ENCODE measurements at regions not wholly inside any gene's neighbourhood (a gene's known extent, or its start where the extent isn't known, plus 50 kb on each side); places are given as distances from the start of the nearest gene placed in this dataset.

DNA sequence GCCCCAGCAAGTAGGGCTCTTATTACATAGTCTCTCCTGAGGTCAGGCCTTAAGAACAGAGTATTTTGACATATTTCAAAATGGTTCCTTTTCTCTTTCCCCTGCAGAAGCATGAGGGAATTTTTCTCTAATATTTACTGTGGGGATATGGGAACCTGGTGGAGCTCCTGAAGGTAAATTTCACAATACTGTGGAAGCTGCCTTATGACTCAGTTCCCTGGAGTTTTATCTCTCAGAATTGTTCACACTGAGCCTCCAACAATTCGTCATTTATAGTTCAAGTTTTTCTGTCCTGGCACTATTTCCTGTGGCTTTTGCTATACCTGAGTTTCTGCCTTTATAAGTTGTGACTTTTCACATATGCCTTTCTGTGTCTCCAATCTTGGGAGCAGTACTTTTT, 607.2 kb upstream of the NDST4 start:
- ATAC-seq (no peak), DNase-seq (no peak)
- CTCF ChIA-PET = no interaction called here
- no peak overlapping the region for H3K4me3 Mint-ChIP-seq
- H3K4me1 Mint-ChIP-seq (ENCODE audit: low read depth) = no peaks in the 10 kb centered on the region
- H3K27ac Mint-ChIP-seq = no peak overlapping the region
- H3K27me3 Mint-ChIP-seq (ENCODE audit: low read depth) = no peaks in the 10 kb centered on the region
- H3K36me3 Mint-ChIP-seq (ENCODE audit: low read depth) = no peaks in the 10 kb centered on the region
- POLR2A ChIA-PET = no interaction called here
- peaks cover 4% of the 10 kb centered on the region for H3K9me3 Mint-ChIP-seq (ENCODE audit: insufficient read depth)

DNA sequence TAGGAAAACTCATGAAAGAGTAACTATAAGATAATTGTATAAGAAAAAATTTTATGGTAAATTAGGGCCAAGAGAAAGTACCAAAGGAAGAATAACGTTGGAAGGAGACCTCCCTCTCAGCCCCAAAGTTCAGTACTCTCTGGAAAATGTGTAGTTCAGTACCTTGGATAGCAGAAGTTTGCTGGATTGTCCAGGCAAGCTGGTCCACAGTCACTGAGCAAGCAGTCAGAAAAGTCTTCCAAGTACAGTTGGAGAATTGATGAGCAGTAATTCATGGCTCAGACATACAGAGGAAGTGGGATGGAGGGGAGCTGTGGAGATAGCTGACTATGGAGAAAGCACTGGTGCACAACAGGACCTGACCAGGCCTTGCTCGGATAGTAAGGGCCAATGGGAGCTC, 598.2 kb upstream of the NDST4 start:
- no peaks in the 10 kb centered on the region for H3K27me3 Mint-ChIP-seq (ENCODE audit: low read depth)
- H3K27ac Mint-ChIP-seq = no peak overlapping the region
- ATAC-seq = no peak
- H3K36me3 Mint-ChIP-seq (ENCODE audit: low read depth) = no peaks in the 10 kb centered on the region
- no peaks in the 10 kb centered on the region for H3K4me1 Mint-ChIP-seq (ENCODE audit: low read depth)
- H3K4me3 Mint-ChIP-seq = no peak overlapping the region
- DNase-seq = no peak
- POLR2A ChIA-PET = no interaction called here
- peaks cover 9% of the 10 kb centered on the region for H3K9me3 Mint-ChIP-seq (ENCODE audit: insufficient read depth)
- CTCF ChIA-PET = no interaction called here

DNA sequence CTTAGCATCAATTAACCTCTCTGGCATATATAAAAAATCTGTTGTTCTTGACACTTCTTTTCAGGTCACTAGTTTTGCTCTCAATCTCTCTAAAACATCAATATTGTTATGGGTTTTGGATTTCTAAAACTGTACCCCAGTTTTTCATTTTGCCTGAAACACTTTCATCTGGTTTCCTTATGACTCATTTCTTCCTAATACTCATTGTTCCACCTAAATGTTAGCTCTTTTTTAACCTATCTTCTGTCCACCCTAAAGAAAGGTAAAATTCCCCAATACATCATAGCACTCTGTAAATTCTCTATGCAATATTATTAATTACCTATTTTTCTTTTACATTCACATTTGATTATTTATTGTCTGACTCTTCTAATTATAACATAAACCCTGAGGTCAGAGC, 575.5 kb upstream of the NDST4 start:
- H3K4me3 Mint-ChIP-seq = no peak overlapping the region
- H3K27me3 Mint-ChIP-seq (ENCODE audit: low read depth) = no peaks in the 10 kb centered on the region
- H3K27ac Mint-ChIP-seq = no peak overlapping the region
- no peaks in the 10 kb centered on the region for H3K36me3 Mint-ChIP-seq (ENCODE audit: low read depth)
- ATAC-seq (no peak), DNase-seq (no peak)
- H3K4me1 Mint-ChIP-seq (ENCODE audit: low read depth) = no peaks in the 10 kb centered on the region
- peaks cover under 1% of the 10 kb centered on the region for H3K9me3 Mint-ChIP-seq (ENCODE audit: insufficient read depth)
- POLR2A ChIA-PET = no interaction called here
- CTCF ChIA-PET = no interaction called here

DNA sequence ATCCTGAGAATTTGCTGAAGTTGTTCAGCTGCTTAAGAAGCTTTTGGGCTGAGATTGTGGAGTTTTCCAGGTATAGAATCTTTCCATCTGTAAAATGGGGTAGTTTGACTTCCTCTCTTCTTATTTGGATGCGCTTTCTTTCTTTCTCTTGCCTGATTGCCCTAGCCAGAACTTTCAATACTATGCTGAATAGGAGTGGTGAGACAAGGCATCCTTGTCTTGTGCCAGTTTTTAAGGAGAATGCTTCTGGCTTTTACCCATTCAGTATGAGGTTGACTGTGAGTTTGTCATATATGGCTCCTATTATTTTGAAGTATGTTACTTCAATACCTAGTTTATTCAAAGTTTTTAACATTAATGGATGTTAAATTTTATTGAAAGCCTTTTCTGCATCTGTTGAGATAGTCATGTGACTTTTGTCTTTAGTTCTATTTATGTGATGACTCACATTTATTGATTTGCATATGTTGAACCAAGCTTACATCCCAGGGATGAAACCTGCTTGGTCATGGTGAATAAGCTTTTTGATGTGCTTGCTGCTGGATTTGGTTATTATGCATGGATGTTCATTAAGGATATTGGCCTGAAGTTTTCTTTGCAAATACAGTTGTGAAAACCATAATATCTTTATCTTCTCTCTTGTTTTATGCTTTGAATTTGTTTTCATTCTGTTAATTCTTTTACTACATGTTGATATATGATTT, 573.8 kb upstream of the NDST4 start:
- Mint-ChIP-seq H3K36me3 (ENCODE audit: low read depth) (no peaks in the 10 kb centered on the region), H3K27ac (no peak overlapping the region), H3K27me3 (ENCODE audit: low read depth) (no peaks in the 10 kb centered on the region), H3K4me3 (no peak overlapping the region), H3K4me1 (ENCODE audit: low read depth) (no peaks in the 10 kb centered on the region), H3K9me3 (ENCODE audit: insufficient read depth) (peaks cover 5% of the 10 kb centered on the region)
- CTCF ChIA-PET = no interaction called here
- POLR2A ChIA-PET = no interaction called here
- no peak for DNase-seq
- no peak for ATAC-seq

DNA sequence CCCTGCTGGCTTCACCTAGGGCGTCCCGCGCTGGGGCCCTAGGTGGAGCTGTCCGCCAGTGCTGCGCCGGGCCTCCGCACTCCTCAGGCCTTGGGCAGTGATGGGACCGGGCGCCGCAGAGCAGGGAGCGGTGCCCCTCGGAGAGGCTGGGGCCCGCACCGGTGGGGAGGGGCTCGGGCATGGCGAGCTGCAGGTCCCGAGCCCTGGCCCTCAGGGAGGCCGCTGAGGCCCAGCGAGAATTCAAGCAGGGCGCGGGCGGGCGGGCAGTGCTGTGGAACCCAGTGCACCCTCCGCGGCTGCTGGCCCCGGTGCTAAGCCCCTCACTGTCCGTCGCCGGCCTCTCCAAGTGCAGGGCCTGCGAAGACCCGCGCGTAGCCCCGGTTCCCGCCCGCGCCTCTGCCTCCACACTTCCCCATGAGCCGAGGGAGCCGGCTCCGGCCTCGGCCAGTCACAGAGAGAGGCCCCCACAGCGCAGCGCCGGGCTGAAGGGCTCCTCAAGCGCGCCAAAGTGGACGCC, 565.1 kb upstream of the NDST4 start:
- no peak overlapping the region for H3K27ac Mint-ChIP-seq
- no peak overlapping the region for H3K4me3 Mint-ChIP-seq
- H3K4me1 Mint-ChIP-seq (ENCODE audit: low read depth) = no peaks in the 10 kb centered on the region
- peaks cover under 1% of the 10 kb centered on the region for H3K9me3 Mint-ChIP-seq (ENCODE audit: insufficient read depth)
- POLR2A ChIA-PET = no interaction called here
- no peaks in the 10 kb centered on the region for H3K27me3 Mint-ChIP-seq (ENCODE audit: low read depth)
- H3K36me3 Mint-ChIP-seq (ENCODE audit: low read depth) = no peaks in the 10 kb centered on the region
- CTCF ChIA-PET = no interaction called here
- no peak for ATAC-seq
- no peak for DNase-seq

DNA sequence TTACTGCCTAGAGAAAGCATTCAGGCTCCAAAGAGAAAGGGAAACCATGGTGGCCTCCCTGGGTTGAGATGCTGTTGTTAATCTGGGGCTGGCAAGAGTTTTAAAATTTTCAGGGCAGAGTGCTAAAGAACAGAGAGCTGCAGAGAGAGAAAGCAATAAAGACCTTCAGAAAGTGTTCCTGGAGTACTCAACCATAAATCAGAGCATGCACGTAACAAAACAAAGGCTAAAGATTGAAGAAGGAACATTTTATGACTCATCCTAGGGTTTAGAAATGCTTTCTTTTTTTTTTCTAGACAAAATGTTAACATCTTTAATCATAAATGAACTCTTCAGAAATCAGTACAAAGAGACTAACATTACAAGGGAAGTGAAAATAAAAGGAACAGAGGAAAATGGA, 562.3 kb upstream of the NDST4 start:
- no peaks in the 10 kb centered on the region for H3K27me3 Mint-ChIP-seq (ENCODE audit: low read depth)
- ATAC-seq (no peak), DNase-seq (no peak)
- no peaks in the 10 kb centered on the region for H3K4me1 Mint-ChIP-seq (ENCODE audit: low read depth)
- peaks cover 4% of the 10 kb centered on the region for H3K9me3 Mint-ChIP-seq (ENCODE audit: insufficient read depth)
- H3K27ac Mint-ChIP-seq = no peak overlapping the region
- ChIA-PET POLR2A (no interaction called here), CTCF (no interaction called here)
- H3K4me3 Mint-ChIP-seq = no peak overlapping the region
- no peaks in the 10 kb centered on the region for H3K36me3 Mint-ChIP-seq (ENCODE audit: low read depth)

DNA sequence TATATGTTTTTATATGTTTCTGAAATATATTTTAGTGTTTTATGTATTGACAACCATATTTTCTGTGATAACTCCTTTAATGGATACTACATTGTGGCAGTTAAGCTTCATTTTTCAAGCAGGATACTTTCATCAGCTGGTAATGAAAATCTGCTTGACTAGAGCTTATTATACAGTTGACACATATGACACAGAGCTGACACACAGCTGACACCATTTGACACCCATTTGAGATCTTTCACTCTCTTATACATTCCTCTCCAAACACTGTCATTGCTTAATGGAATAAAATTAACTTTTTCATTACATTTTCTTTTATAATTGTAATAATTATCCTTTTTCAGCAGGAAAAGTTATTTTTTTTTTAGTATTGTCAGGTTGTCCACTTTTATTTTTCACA, 561.1 kb upstream of the NDST4 start:
- Mint-ChIP-seq H3K4me1 (ENCODE audit: low read depth) (no peaks in the 10 kb centered on the region), H3K9me3 (ENCODE audit: insufficient read depth) (peaks cover 4% of the 10 kb centered on the region), H3K36me3 (ENCODE audit: low read depth) (no peaks in the 10 kb centered on the region), H3K27me3 (ENCODE audit: low read depth) (no peaks in the 10 kb centered on the region), H3K4me3 (no peak overlapping the region), H3K27ac (no peak overlapping the region)
- DNase-seq = no peak
- ATAC-seq = no peak
- CTCF ChIA-PET = no interaction called here
- POLR2A ChIA-PET = no interaction called here

DNA sequence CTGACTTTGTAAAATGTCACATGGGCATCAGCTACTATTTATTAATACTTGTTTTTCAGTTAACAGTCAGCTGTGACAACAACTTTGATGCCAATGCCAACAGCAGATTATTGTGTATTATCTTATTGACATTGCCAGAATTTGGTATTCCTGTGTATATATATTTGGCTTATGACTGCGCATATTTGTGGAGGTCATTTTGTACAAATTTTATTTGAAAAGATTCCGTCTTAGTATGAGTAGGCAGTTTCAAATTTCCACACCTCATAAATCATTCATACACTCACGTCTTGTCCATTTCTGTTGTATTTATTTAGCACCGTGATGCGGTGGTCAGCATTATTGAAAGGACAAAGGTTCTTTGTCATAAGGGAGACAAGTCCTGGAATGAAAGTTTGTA, 558.2 kb upstream of the NDST4 start:
- DNase-seq = no peak

DNA sequence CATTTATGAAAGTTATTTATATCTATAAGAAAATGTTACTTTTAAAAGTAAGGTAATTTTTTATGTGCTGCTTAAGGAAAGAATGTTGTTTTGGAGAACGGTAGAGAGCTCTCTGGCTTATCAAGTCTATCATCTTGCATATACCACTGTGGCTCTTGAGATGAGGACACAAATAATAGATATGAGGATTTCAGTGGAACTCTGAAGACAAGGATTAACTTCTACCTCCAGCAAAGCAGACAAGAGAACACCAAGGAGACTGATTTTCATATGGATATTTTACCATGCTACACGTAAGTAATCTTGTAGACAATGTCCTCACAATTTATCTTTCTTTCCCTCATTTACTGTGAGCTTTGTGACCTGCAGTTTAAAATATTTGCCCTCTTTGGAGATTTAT, 557.5 kb upstream of the NDST4 start:
- no peak for ATAC-seq
- Mint-ChIP-seq H3K9me3 (ENCODE audit: insufficient read depth) (peaks cover 4% of the 10 kb centered on the region), H3K4me3 (no peak overlapping the region), H3K27me3 (ENCODE audit: low read depth) (no peaks in the 10 kb centered on the region), H3K4me1 (ENCODE audit: low read depth) (no peaks in the 10 kb centered on the region), H3K27ac (no peak overlapping the region), H3K36me3 (ENCODE audit: low read depth) (no peaks in the 10 kb centered on the region)
- CTCF ChIA-PET = no interaction called here
- no peak for DNase-seq
- POLR2A ChIA-PET = no interaction called here

More for the DNA sequence above, 558.2 kb upstream of the NDST4 start:
- Mint-ChIP-seq H3K36me3 (ENCODE audit: low read depth) (no peaks in the 10 kb centered on the region), H3K27ac (no peak overlapping the region), H3K27me3 (ENCODE audit: low read depth) (no peaks in the 10 kb centered on the region), H3K4me3 (no peak overlapping the region), H3K4me1 (ENCODE audit: low read depth) (no peaks in the 10 kb centered on the region), H3K9me3 (ENCODE audit: insufficient read depth) (peaks cover 4% of the 10 kb centered on the region)
- no peak for ATAC-seq
- POLR2A ChIA-PET = no interaction called here
- CTCF ChIA-PET = no interaction called here

DNA sequence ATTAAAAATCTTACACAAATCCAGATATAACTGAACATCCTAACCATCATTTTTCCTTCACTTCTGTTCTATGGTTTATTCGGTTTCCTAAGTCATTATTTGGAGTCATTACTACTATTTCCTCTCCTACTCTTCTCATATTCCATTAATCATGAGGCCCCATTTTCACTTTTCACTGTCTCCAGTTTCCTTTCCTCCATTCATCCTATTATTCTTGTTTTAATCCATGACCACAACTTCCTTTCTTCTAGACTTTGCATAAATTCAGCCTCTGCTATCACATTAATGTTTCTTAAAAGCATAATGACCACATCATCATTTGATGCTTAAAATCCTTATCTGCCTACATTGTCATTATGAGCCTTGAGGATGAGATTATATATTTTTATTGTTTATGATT, 555.0 kb upstream of the NDST4 start:
- Mint-ChIP-seq H3K9me3 (ENCODE audit: insufficient read depth) (peaks cover 3% of the 10 kb centered on the region), H3K27me3 (ENCODE audit: low read depth) (no peaks in the 10 kb centered on the region), H3K4me1 (ENCODE audit: low read depth) (no peaks in the 10 kb centered on the region), H3K36me3 (ENCODE audit: low read depth) (no peaks in the 10 kb centered on the region), H3K27ac (no peak overlapping the region), H3K4me3 (no peak overlapping the region)
- ChIA-PET POLR2A (no interaction called here), CTCF (no interaction called here)
- ATAC-seq = no peak
- no peak for DNase-seq

DNA sequence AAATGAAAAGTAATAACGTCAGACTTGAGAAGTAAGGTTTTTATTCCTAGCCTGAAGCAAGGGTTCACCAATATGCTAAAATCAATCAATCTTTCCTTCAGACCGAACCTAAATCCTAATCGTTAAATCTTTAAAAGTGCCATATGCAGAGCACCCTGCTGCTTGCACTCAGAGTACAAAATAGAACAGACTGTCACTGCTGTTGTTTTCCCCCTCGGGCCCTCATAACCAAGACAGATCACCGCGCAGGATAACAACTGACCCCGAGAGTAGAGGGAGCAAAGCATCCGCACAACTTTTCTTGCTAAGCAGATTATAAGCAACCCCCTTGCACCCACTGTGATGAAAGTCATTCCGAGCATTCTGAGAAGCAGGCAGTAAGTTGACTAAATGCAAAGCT, 550.9 kb upstream of the NDST4 start:
- Mint-ChIP-seq H3K27me3 (ENCODE audit: low read depth) (no peaks in the 10 kb centered on the region), H3K36me3 (ENCODE audit: low read depth) (no peaks in the 10 kb centered on the region), H3K4me3 (no peak overlapping the region), H3K27ac (no peak overlapping the region), H3K4me1 (ENCODE audit: low read depth) (no peaks in the 10 kb centered on the region), H3K9me3 (ENCODE audit: insufficient read depth) (no peaks in the 10 kb centered on the region)
- ATAC-seq (no peak), DNase-seq (no peak)
- ChIA-PET POLR2A (no interaction called here), CTCF (no interaction called here)

DNA sequence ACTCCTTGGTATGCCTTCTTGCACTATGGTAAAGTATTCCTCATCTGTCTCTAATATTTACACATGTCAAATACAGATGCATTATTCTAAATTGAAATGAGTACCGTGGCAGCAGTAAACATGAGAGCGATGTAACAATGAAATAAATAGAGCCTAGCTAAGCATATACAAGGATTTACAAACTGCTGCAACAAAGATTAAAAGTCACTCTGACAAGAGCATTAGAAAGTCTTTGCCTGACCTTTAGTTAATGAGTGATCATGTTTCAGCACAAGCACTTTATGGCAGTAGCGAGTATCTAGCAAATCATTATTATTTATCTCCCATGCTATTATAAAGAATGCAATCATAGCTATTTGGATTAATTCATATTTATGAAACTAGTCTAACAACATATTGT, 547.0 kb upstream of the NDST4 start:
- H3K36me3 Mint-ChIP-seq (ENCODE audit: low read depth) = no peaks in the 10 kb centered on the region
- no peaks in the 10 kb centered on the region for H3K4me1 Mint-ChIP-seq (ENCODE audit: low read depth)
- no peak overlapping the region for H3K27ac Mint-ChIP-seq
- ChIA-PET POLR2A (no interaction called here), CTCF (no interaction called here)
- no peaks in the 10 kb centered on the region for H3K27me3 Mint-ChIP-seq (ENCODE audit: low read depth)
- no peaks in the 10 kb centered on the region for H3K9me3 Mint-ChIP-seq (ENCODE audit: insufficient read depth)
- no peak overlapping the region for H3K4me3 Mint-ChIP-seq
- no peak for DNase-seq
- no peak for ATAC-seq

DNA sequence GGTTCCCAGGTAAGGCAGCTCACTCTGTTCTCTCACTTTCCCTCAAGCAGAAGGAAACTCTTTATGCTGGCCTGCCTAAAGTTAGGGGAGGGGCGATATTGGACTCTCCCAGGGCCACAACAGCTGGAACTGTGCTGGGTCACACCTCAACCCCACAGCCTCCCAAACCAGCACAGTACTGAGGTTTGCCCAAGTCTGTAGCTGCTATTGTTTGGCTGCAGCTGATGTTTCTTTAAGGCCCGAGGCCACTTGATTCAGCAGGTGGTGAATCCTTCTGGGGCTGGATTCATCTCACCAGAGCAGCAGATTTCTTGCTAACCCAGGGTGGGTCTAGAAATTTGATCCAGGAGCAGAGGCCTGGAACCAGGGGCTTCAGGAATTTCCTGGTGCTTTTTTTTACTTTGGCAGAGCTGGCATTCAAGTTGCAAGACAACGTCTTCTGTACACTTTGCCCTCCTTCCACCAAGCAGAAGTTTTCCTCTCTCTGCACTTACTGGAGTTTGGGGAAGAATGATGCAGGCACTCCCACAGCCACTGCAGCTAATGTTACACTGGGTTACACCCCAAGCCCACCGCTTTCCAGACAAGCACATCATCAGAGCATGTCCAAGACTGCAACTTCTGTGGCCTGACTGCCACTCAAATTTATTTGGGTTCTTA, 544.7 kb upstream of the NDST4 start:
- Mint-ChIP-seq H3K9me3 (ENCODE audit: insufficient read depth) (no peaks in the 10 kb centered on the region), H3K27me3 (ENCODE audit: low read depth) (no peaks in the 10 kb centered on the region), H3K4me1 (ENCODE audit: low read depth) (no peaks in the 10 kb centered on the region), H3K4me3 (no peak overlapping the region), H3K36me3 (ENCODE audit: low read depth) (no peaks in the 10 kb centered on the region), H3K27ac (no peak overlapping the region)
- no peak for DNase-seq
- POLR2A ChIA-PET = no interaction called here
- CTCF ChIA-PET = no interaction called here
- no peak for ATAC-seq
